H1 (cell line): ENCODE measurements at regions not wholly inside any gene's neighbourhood (a gene's known extent, or its start where the extent isn't known, plus 50 kb on each side); places are given as distances from the start of the nearest gene placed in this dataset.

Experiments
- CTCF ChIA-PET: fragments of 300-600 bp; sonication (Branson Sonifier 250); formaldehyde crosslinking; loops from one replicate; lab custom pipeline; 2021; ENCODE audit not compliant: partially characterized antibody; lab: Charles Lee
- POLR2A ChIA-PET: fragments of 300-600 bp; sonication (Branson Sonifier 250); formaldehyde crosslinking; loops from one replicate; lab custom pipeline; 2021; ENCODE audit warnings: inconsistent platforms; ENCODE audit not compliant: partially characterized antibody; lab: Charles Lee
- DNase-seq, 2 experiments: peaks; one replicate each; pipeline versions ENCODE4 v3.0.0 to v3.0.0-alpha.2; 2010 to 2022; ENCODE audit warnings: low spot score in 2 of 2, low read depth in 1 of 2, mixed read lengths in 1 of 2
- FAIRE-seq: peaks from 2 replicates; lab custom pipeline; 2011; peaks lifted over from hg19 to GRCh38; lab: Jason Lieb, UNC
- H2AFZ ChIP-seq: 2 replicates; pipeline ENCODE4 v1.8.1; 2012; ENCODE audit warnings: low read length, inconsistent platforms
- H2AK5ac ChIP-seq: 2 replicates; pipeline ENCODE4 v1.6.1; 2013; ENCODE audit warnings: low read depth, low read length
- H2BK120ac ChIP-seq: replicated peaks from 2 replicates; pipeline ENCODE3; 2013; ENCODE audit warnings: low read depth, low read length, inconsistent platforms
- H2BK12ac ChIP-seq: 2 replicates; pipeline ENCODE4 v1.6.1; 2013; ENCODE audit warnings: low read depth, low read length
- H2BK15ac ChIP-seq: 2 replicates; pipeline ENCODE4 v1.6.1; 2013; ENCODE audit warnings: low read length
- H2BK20ac ChIP-seq: 2 replicates; pipeline ENCODE4 v1.6.1; 2013; ENCODE audit warnings: low read length
- H2BK5ac ChIP-seq: 2 replicates; pipeline ENCODE4 v1.6.1; 2013; ENCODE audit warnings: low read depth, low read length
- H3K14ac ChIP-seq: 2 replicates; pipeline ENCODE4 v1.6.1; 2013; ENCODE audit warnings: inconsistent platforms; ENCODE audit not compliant: insufficient read length
- H3K18ac ChIP-seq: 2 replicates; pipeline ENCODE4 v1.6.1; 2013; ENCODE audit warnings: low read length; ENCODE audit errors: extremely low read depth
- H3K23ac ChIP-seq: 2 replicates; pipeline ENCODE4 v1.6.1; 2013; ENCODE audit warnings: inconsistent platforms; ENCODE audit not compliant: insufficient read length
- H3K23me2 ChIP-seq: 2 replicates; pipeline ENCODE4 v1.6.1; 2013; ENCODE audit warnings: low read depth, low read length
- H3K27ac ChIP-seq: 2 replicates; pipeline ENCODE4 v1.6.1; 2011; ENCODE audit warnings: low read depth, low read length, inconsistent platforms
- H3K27me3 ChIP-seq, 4 experiments: replicated peaks in 1 of 4; 1 replicate in 1 of 4; 2 replicates in 3 of 4; pipeline versions ENCODE4 v1.6.1 to v1.8.1; 2011 to 2013; ENCODE audit warnings: low read length in 3 of 4, mild to moderate bottlenecking in 3 of 4, inconsistent platforms in 2 of 4, mixed read lengths in 2 of 4, moderate library complexity in 1 of 4; ENCODE audit not compliant: control insufficient read depth in 3 of 4, insufficient read depth in 3 of 4; ENCODE audit errors: extremely low read depth in 1 of 4
- H3K36me3 ChIP-seq, 4 experiments: 2 replicates each; pipeline versions ENCODE4 v1.6.1 to v1.8.1; 2011 to 2013; ENCODE audit warnings: mild to moderate bottlenecking in 4 of 4, low read length in 3 of 4, moderate library complexity in 2 of 4, control low read depth in 1 of 4, inconsistent platforms in 1 of 4; ENCODE audit not compliant: insufficient read depth in 4 of 4, control insufficient read depth in 2 of 4
- H3K4ac ChIP-seq: replicated peaks from 2 replicates; pipeline ENCODE3; 2013; ENCODE audit warnings: low read length, low read depth, mixed read lengths, inconsistent platforms; ENCODE audit not compliant: insufficient read length
- H3K4me1 ChIP-seq, 4 experiments: replicated peaks in 1 of 4; 1 replicate in 1 of 4; 2 replicates in 3 of 4; pipeline versions ENCODE4 v1.6.1 to v1.8.1; 2011 to 2013; ENCODE audit warnings: low read length in 3 of 4, inconsistent platforms in 2 of 4, mixed read lengths in 1 of 4; ENCODE audit not compliant: insufficient read depth in 4 of 4, control insufficient read depth in 3 of 4
- H3K4me2 ChIP-seq, 2 experiments: 2 replicates each; pipeline versions ENCODE4 v1.6.1 to v1.8.1; 2011 to 2013; ENCODE audit warnings: low read depth in 2 of 2, low read length in 2 of 2, control low read depth in 1 of 2, inconsistent platforms in 1 of 2, mild to moderate bottlenecking in 1 of 2; ENCODE audit not compliant: insufficient read depth in 1 of 2
- H3K4me3 ChIP-seq, 4 experiments: fragments of 200-600, 300-600 bp in 1 of 4; sonication (generic), shearing (Covaris generic), sonication (Bioruptor Twin) in 1 of 4; 2 replicates each; pipeline versions ENCODE4 v1.5.1 to v1.8.1; 2011 to 2016; ENCODE audit warnings: low read length in 4 of 4, low read depth in 3 of 4, control low read depth in 2 of 4, inconsistent platforms in 2 of 4, mild to moderate bottlenecking in 2 of 4, mixed read lengths in 1 of 4, moderate library complexity in 1 of 4; ENCODE audit not compliant: insufficient read depth in 2 of 4; ENCODE audit errors: extremely low read depth in 1 of 4
- H3K56ac ChIP-seq: replicated peaks from 2 replicates; pipeline ENCODE3; 2013; ENCODE audit warnings: low read depth, mild to moderate bottlenecking, mixed read lengths, low read length, inconsistent platforms; ENCODE audit not compliant: insufficient read length
- H3K79me1 ChIP-seq: 2 replicates; pipeline ENCODE4 v1.6.1; 2013; ENCODE audit warnings: low read depth, low read length, control low read depth
- H3K79me2 ChIP-seq, 2 experiments: 2 replicates each; pipeline versions ENCODE4 v1.6.1 to v1.8.1; 2012 to 2013; ENCODE audit warnings: low read length in 2 of 2, mild to moderate bottlenecking in 2 of 2, inconsistent platforms in 1 of 2; ENCODE audit not compliant: insufficient read depth in 2 of 2, control insufficient read depth in 1 of 2
- H3K9ac ChIP-seq, 4 experiments: replicated peaks in 1 of 4; 1 replicate in 1 of 4; 2 replicates in 3 of 4; pipeline versions ENCODE4 v1.6.1 to v1.8.1; 2011 to 2013; ENCODE audit warnings: low read depth in 3 of 4, low read length in 3 of 4, control low read depth in 2 of 4, mild to moderate bottlenecking in 2 of 4, moderate library complexity in 2 of 4, inconsistent platforms in 1 of 4; ENCODE audit errors: extremely low read depth in 1 of 4
- H3K9me3 ChIP-seq, 2 experiments: 2 replicates each; pipeline versions ENCODE4 v1.6.1 to v1.8.1; 2012 to 2013; ENCODE audit warnings: mild to moderate bottlenecking in 2 of 2, moderate library complexity in 2 of 2, control low read depth in 1 of 2, inconsistent platforms in 1 of 2, low read depth in 1 of 2, low read length in 1 of 2, mixed read lengths in 1 of 2; ENCODE audit not compliant: insufficient read depth in 2 of 2
- H4K20me1 ChIP-seq, 2 experiments: replicated peaks in 1 of 2; 2 replicates each; pipeline versions ENCODE3 to v1.8.1; 2011 to 2013; ENCODE audit warnings: inconsistent platforms in 2 of 2, low read length in 2 of 2, mild to moderate bottlenecking in 1 of 2; ENCODE audit not compliant: insufficient read depth in 2 of 2, control insufficient read depth in 1 of 2
- H4K5ac ChIP-seq: 2 replicates; pipeline ENCODE4 v1.6.1; 2013; ENCODE audit warnings: low read length, low read depth, mixed read lengths, inconsistent platforms; ENCODE audit not compliant: insufficient read length
- H4K8ac ChIP-seq: 2 replicates; pipeline ENCODE4 v1.8.0; 2013; ENCODE audit warnings: mild to moderate bottlenecking, moderate library complexity, low read length, inconsistent platforms; ENCODE audit not compliant: insufficient read depth; ENCODE audit errors: extremely low read depth
- H4K91ac ChIP-seq: replicated peaks from 2 replicates; pipeline ENCODE3; 2013; ENCODE audit warnings: low read length, mixed read lengths, inconsistent platforms; ENCODE audit not compliant: insufficient read length
- BRCA1 ChIP-seq: IDR thresholded peaks from 2 replicates; pipeline ENCODE4 v1.6.1; 2012; ENCODE audit warnings: low read depth, low read length, improper control_type of control experiment
- CHD1 ChIP-seq: IDR thresholded peaks from 2 replicates; pipeline ENCODE4 v1.6.1; 2012; ENCODE audit warnings: low read depth, low read length, improper control_type of control experiment
- EP300 ChIP-seq, 2 experiments: IDR thresholded peaks; 1 replicate in 1 of 2; 2 replicates in 1 of 2; pipeline ENCODE4 v1.6.1; 2011 to 2012; ENCODE audit warnings: low read depth in 2 of 2, low read length in 2 of 2, mild to moderate bottlenecking in 2 of 2, borderline replicate concordance in 1 of 2, inconsistent platforms in 1 of 2, moderate library complexity in 1 of 2
- JUN ChIP-seq: IDR thresholded peaks from 2 replicates; pipeline ENCODE4 v1.6.1; 2011; ENCODE audit warnings: low read depth, mild to moderate bottlenecking, improper control_type of control experiment, low read length
- MAFK ChIP-seq: IDR thresholded peaks from 2 replicates; pipeline ENCODE4 v1.6.1; 2012; ENCODE audit warnings: low read depth, mild to moderate bottlenecking, improper control_type of control experiment, low read length
- POU5F1 ChIP-seq: IDR thresholded peaks from 2 replicates; pipeline ENCODE4 v1.6.1; 2011; ENCODE audit warnings: low read depth, mild to moderate bottlenecking, low read length, moderate library complexity
- RXRA ChIP-seq: IDR thresholded peaks from 2 replicates; pipeline ENCODE4 v1.6.1; 2011; ENCODE audit warnings: low read depth, mild to moderate bottlenecking, low read length, moderate library complexity; ENCODE audit not compliant: insufficient read depth
- SRF ChIP-seq: IDR thresholded peaks from 2 replicates; pipeline ENCODE4 v1.6.1; 2011; ENCODE audit warnings: mild to moderate bottlenecking, low read depth, low read length, moderate library complexity
- WGBS, 2 experiments: shearing (Covaris generic) in 1 of 2; methylation state at CpG; one replicate each; pipeline versions ENCODE4 v1.1.6 to v1.1.7; 2013 to 2015; ENCODE audit warnings: low lambda C conversion rate in 2 of 2, mixed read lengths in 2 of 2, inconsistent platforms in 1 of 2, low coverage in 1 of 2, missing lambda C conversion rate in 1 of 2; ENCODE audit not compliant: insufficient replicate concordance in 2 of 2, insufficient coverage in 1 of 2, insufficient read length in 1 of 2; ENCODE audit errors: extremely low coverage in 1 of 2, missing lambda C conversion rate in 1 of 2; 5-methylcytosine and 5-hydroxymethylcytosine counted together
- TF ChIP-seq, protein P1 (sequence below): IDR thresholded peaks from 2 replicates; pipeline ENCODE4 v1.6.1; 2011; ENCODE audit warnings: low read length, improper control_type of control experiment

DNA sequence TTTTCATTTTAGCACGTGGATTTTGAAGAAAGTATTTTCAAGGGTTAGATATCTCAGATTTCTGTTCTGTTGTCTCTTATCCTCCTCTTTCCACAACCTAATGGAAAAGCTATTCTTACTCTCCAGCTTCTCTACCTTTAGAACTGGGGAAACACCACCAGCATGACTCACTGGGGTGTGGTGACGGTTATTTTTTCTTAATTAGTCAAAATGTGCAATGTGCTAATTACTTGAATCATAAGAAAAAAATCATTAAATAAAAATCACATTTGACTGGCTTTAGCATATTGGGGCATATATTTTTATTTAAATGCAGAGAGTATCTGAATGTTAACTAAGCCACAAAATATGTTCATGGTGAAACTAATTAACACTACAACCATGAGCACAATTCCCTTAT lies 570.7 kb upstream of the AGTR1 start:
- Histone ChIP-seq H3K36me3 (no peaks in the 10 kb centered on the region), H3K27me3 (no peaks in the 10 kb centered on the region), H3K4me3 (no peak overlapping the region), H2AK5ac (no peak overlapping the region), H4K5ac (no peak overlapping the region), H3K4me2 (no peak overlapping the region), H3K4me1 (no peaks in the 10 kb centered on the region), H3K27ac (no peak overlapping the region), H4K8ac (no peak overlapping the region), H4K91ac (no peak overlapping the region), H3K79me2 (no peaks in the 10 kb centered on the region), H4K20me1 (no peaks in the 10 kb centered on the region), H3K23ac (no peak overlapping the region), H2BK15ac (no peak overlapping the region), H2BK12ac (no peak overlapping the region), H3K18ac (no peak overlapping the region), H2BK5ac (no peak overlapping the region), H3K14ac (no peak overlapping the region), H3K9me3 (no peaks in the 10 kb centered on the region), H3K9ac (no peak overlapping the region)
- WGBS, 2 experiments, result 89% methylated on average over 2 of the region's 2 CpGs; no CpG with 5 or more reads in 1 of the 2 experiments
- DNase-seq (no peak), FAIRE-seq (no peak)
- CTCF ChIA-PET, result no interaction called here
- POLR2A ChIA-PET, result no interaction called here
- TF ChIP-seq EP300 (IDR thresholded peaks at IDR 0.05; ENCODE audit: borderline replicate concordance in 1 of 2, low read depth in 2 of 2, low read length in 2 of 2) (no peak), POU5F1 (no peak), JUN (no peak), SRF (no peak), MAFK (no peak), BRCA1 (no peak), CHD1 (no peak), RXRA (no peak)
- TF ChIP-seq, protein P1, sequence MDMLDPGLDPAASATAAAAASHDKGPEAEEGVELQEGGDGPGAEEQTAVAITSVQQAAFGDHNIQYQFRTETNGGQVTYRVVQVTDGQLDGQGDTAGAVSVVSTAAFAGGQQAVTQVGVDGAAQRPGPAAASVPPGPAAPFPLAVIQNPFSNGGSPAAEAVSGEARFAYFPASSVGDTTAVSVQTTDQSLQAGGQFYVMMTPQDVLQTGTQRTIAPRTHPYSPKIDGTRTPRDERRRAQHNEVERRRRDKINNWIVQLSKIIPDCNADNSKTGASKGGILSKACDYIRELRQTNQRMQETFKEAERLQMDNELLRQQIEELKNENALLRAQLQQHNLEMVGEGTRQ, result no peak
- TF ChIP-seq, all 59 proteins: peak for 0
- no peak overlapping the region for H3K56ac ChIP-seq
- H3K4ac ChIP-seq, result no peak overlapping the region
- no peak overlapping the region for H2BK120ac ChIP-seq
- H2BK20ac ChIP-seq, result no peak overlapping the region
- H3K23me2 ChIP-seq, result no peaks in the 10 kb centered on the region; the same call in 1 of the 2 replicates
- H3K79me1 ChIP-seq, result no peaks in the 10 kb centered on the region
- H2AFZ ChIP-seq, result no peak overlapping the region
